Gastrocnemius medialis (tissue), 4 donors: ENCODE measurements at regions not wholly inside any gene's neighbourhood (a gene's known extent, or its start where the extent isn't known, plus 50 kb on each side); places are given as distances from the start of the nearest gene placed in this dataset.

ENCODE experiments used
- POLR2A ChIP-seq, 2 donors: fragments of 450-650 bp; IDR thresholded peaks; one replicate each; pipeline ENCODE4 v1.6.1; 2017; ENCODE audit warnings: antibody characterized with exemption in 2 of 2, mild to moderate bottlenecking in 2 of 2, moderate library complexity in 2 of 2
- TF ChIP-seq, protein P1 (sequence below), 5 experiments: fragments of 450-650 bp in 3 of 5; fragments of 200-600 bp in 2 of 5; sonication (generic) in 2 of 5; IDR thresholded peaks in 4 of 5; conservative IDR thresholded peaks in 1 of 5; 1 replicate in 4 of 5; 2 replicates in 1 of 5; pipeline ENCODE4 v1.5.1; 2016 to 2019; ENCODE audit warnings: antibody characterized with exemption in 5 of 5, mild to moderate bottlenecking in 3 of 5, moderate library complexity in 3 of 5

DNA sequence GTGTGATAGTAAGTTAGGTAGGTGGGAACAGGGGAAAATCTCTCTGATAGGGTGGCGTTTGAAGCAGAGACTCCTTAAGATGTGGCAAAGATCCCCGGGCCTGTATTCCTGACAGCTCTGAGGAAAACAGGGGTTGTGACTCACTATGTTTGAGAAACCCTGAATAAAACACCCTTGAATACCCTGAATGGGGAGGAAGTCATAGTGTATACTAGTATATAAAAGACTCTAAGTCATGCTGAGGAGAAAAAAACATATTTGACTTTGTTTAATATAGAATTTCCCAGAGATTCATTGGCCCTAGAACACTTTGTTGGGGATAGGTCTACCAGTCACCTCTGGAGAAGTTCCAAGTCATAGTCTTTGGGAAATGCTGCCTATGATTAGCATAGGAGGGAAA is 590.9 kb downstream of the IRS1 start:
- TF ChIP-seq, protein P1, sequence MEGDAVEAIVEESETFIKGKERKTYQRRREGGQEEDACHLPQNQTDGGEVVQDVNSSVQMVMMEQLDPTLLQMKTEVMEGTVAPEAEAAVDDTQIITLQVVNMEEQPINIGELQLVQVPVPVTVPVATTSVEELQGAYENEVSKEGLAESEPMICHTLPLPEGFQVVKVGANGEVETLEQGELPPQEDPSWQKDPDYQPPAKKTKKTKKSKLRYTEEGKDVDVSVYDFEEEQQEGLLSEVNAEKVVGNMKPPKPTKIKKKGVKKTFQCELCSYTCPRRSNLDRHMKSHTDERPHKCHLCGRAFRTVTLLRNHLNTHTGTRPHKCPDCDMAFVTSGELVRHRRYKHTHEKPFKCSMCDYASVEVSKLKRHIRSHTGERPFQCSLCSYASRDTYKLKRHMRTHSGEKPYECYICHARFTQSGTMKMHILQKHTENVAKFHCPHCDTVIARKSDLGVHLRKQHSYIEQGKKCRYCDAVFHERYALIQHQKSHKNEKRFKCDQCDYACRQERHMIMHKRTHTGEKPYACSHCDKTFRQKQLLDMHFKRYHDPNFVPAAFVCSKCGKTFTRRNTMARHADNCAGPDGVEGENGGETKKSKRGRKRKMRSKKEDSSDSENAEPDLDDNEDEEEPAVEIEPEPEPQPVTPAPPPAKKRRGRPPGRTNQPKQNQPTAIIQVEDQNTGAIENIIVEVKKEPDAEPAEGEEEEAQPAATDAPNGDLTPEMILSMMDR (IDR thresholded peaks at IDR 0.05 in 4 of 5, conservative IDR thresholded peaks at IDR 0.05 in 1 of 5), result no peak
- TF ChIP-seq POLR2A (IDR thresholded peaks at IDR 0.05), result no peak
